Spleen (tissue), 11 donors: ENCODE measurements at regions not wholly inside any gene's neighbourhood (a gene's known extent, or its start where the extent isn't known, plus 50 kb on each side); places are given as distances from the start of the nearest gene placed in this dataset.
A peak's percentile ranks its signal among the peaks of the same experiment; 100 is the strongest.

Experiments
- DNase-seq: peaks from one replicate; pipeline ENCODE4 v3.0.0-alpha.2; 2020
- H3K27ac ChIP-seq, 8 donors: fragments of 200-600 bp; sonication (generic) in 7 of 8; 1 replicate in 4 of 8; 2 replicates in 4 of 8; pipeline versions ENCODE4 v1.5.0 to v1.8.0; 2016 to 2021; ENCODE audit warnings: inconsistent platforms in 4 of 8, mild to moderate bottlenecking in 4 of 8, moderate library complexity in 1 of 8
- H3K27me3 ChIP-seq, 7 donors: fragments of 200-600 bp; sonication (generic) in 6 of 7; replicated peaks in 1 of 7; 1 replicate in 4 of 7; 2 replicates in 3 of 7; pipeline versions ENCODE4 v1.5.0 to v1.8.0; 2016 to 2021; ENCODE audit warnings: inconsistent platforms in 3 of 7, mild to moderate bottlenecking in 1 of 7
- H3K36me3 ChIP-seq, 6 donors: fragments of 200-600 bp; sonication (generic) in 5 of 6; 1 replicate in 4 of 6; 2 replicates in 2 of 6; pipeline versions ENCODE4 v1.5.0 to v1.8.0; 2016 to 2021; ENCODE audit warnings: inconsistent platforms in 2 of 6
- H3K4me1 ChIP-seq, 6 donors: fragments of 200-600 bp; sonication (generic) in 5 of 6; 1 replicate in 3 of 6; 2 replicates in 3 of 6; pipeline versions ENCODE4 v1.5.0 to v1.8.0; 2016 to 2021; ENCODE audit warnings: inconsistent platforms in 3 of 6
- H3K4me3 ChIP-seq, 8 donors: fragments of 200-600 bp; sonication (generic) in 7 of 8; 1 replicate in 4 of 8; 2 replicates in 4 of 8; pipeline versions ENCODE4 v1.5.0 to v1.8.0; 2016 to 2021; ENCODE audit warnings: inconsistent platforms in 4 of 8, mild to moderate bottlenecking in 4 of 8, moderate library complexity in 2 of 8
- H3K9me3 ChIP-seq, 8 donors: fragments of 200-600 bp; sonication (generic) in 7 of 8; 1 replicate in 4 of 8; 2 replicates in 4 of 8; pipeline versions ENCODE4 v1.5.0 to v1.8.0; 2016 to 2021; ENCODE audit warnings: inconsistent platforms in 4 of 8
- POLR2A ChIP-seq, 3 donors: fragments of 450-650 bp; IDR thresholded peaks; one replicate each; pipeline ENCODE4 v1.5.1; 2017; ENCODE audit warnings: antibody characterized with exemption in 3 of 3, mild to moderate bottlenecking in 1 of 3
- POLR2AphosphoS5 ChIP-seq, 3 donors: sonication (generic); formaldehyde crosslinking; IDR thresholded peaks; one replicate each; pipeline ENCODE4 v1.5.1; 2017; ENCODE audit warnings: antibody characterized with exemption in 3 of 3
- WGBS, 5 donors: extraction: QIAGEN DNeasy Blood & Tissue Kit in 3 of 5; methylation state at CpG; one replicate each; pipeline versions ENCODE4 v1.1.5 to v1.1.7; 2013 to 2018; 5-methylcytosine and 5-hydroxymethylcytosine counted together
- intact Hi-C: fragments of 100-400 bp; cut with DNase I; formaldehyde crosslinking; loops from one replicate; pipeline ENCODE4 v1.15.0; 2023; ENCODE audit warnings: low total_unique reads
- TF ChIP-seq, protein P1 (sequence below), 11 experiments: fragments of 200-600 bp in 7 of 11; fragments of 450-650 bp in 4 of 11; sonication (generic) in 4 of 11; IDR thresholded peaks in 8 of 11; conservative IDR thresholded peaks in 3 of 11; 1 replicate in 7 of 11; 2 replicates in 4 of 11; pipeline versions ENCODE4 v1.4.0 to v1.8.0; 2016 to 2021; ENCODE audit warnings: antibody characterized with exemption in 11 of 11, inconsistent platforms in 4 of 11, mild to moderate bottlenecking in 1 of 11
- donor health status: healthy with polysubstance abuse.
- donor health status: DM: no; HTN: no; CAD: no; lungs with moderate emphysema.
- donor health status: DM: no; HTN: no; CAD: no.
- donor health status: Bipolar disorder and iron deficiency.
- donor health status: healthy.
- donor health status: DM: no; HTN: no; CAD: no.
- donor health status: DM: yes; HTN: yes; CAD: no.

DNA sequence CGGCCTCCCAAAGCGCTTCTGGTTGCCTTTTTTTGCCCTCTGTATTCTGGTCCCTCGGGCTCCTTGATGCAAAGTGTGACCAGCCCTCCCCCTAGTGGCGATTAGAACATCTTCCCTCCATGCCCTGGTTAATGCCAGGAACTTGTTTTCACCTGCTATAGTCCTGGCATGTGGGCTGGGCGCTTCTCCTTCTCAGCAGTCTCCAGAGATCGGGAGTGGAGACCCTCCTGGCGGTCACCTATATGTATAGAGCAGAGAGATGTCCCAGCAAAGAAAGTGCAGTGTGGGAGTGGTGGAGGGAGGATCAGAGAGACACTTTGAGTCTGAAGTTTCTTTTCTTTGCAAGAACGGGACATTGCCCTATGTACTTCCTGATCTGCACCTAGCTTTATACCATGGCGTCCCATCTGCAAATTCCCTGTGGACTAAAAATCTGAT, 264.1 kb downstream of the OTUD1 start:
- no peaks in the 10 kb centered on the region for H3K4me1 ChIP-seq
- H3K27ac ChIP-seq: no peak overlapping the region
- WGBS, 5 donors: 3 to 14% (median 9%) methylated on average over 9 of the region's 9 CpGs
- intact Hi-C loops: loop anchor here (5.0 kb wide), 1 partner anchor 386 kb away; no protein-coding TSS in a partner anchor
- H3K4me3 ChIP-seq: peak overlapping the region in 1 of 8 donors; percentile 49
- peaks cover 0 to 11% (median 3%) of the 10 kb centered on the region in 8 donors for H3K9me3 ChIP-seq
- H3K36me3 ChIP-seq: no peaks in the 10 kb centered on the region
- peaks cover 0 to 18% (median 0%) of the 10 kb centered on the region in 7 donors for H3K27me3 ChIP-seq
- TF ChIP-seq POLR2AphosphoS5 (IDR thresholded peaks at IDR 0.05): no peak
- no peak for TF ChIP-seq POLR2A (IDR thresholded peaks at IDR 0.05)
- TF ChIP-seq, protein P1, sequence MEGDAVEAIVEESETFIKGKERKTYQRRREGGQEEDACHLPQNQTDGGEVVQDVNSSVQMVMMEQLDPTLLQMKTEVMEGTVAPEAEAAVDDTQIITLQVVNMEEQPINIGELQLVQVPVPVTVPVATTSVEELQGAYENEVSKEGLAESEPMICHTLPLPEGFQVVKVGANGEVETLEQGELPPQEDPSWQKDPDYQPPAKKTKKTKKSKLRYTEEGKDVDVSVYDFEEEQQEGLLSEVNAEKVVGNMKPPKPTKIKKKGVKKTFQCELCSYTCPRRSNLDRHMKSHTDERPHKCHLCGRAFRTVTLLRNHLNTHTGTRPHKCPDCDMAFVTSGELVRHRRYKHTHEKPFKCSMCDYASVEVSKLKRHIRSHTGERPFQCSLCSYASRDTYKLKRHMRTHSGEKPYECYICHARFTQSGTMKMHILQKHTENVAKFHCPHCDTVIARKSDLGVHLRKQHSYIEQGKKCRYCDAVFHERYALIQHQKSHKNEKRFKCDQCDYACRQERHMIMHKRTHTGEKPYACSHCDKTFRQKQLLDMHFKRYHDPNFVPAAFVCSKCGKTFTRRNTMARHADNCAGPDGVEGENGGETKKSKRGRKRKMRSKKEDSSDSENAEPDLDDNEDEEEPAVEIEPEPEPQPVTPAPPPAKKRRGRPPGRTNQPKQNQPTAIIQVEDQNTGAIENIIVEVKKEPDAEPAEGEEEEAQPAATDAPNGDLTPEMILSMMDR (IDR thresholded peaks at IDR 0.05 in 8 of 11, conservative IDR thresholded peaks at IDR 0.05 in 3 of 11): peak; percentile 14 to 77 (median 60)
- DNase-seq: no peak

DNA sequence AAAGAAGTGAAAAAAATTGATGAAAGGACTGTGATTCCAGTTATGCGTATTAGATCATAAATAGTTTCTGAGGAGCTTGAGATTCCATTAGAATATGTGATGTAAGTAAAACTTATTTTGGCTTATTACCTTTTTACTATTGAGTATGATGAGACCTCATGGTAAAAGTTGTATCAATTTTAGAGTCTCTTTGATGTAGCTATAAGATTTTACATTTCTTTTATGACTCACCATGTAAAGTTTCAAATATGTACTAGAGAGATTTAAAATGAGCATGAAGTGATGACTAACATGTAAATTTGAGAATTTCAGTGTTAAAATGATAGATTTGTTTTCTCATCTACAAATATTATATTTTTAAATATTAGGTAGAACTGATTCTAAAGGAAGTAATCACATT, 276.5 kb downstream of the OTUD1 start:
- no peak for DNase-seq
- H3K27ac ChIP-seq: no peak overlapping the region
- intact Hi-C loops: no loop called here
- no peaks in the 10 kb centered on the region for H3K36me3 ChIP-seq
- WGBS, 5 donors: 90 to 100% (median 96%) methylated on average over 1 of the region's 1 CpG
- H3K4me1 ChIP-seq: no peaks in the 10 kb centered on the region
- TF ChIP-seq, protein P1 (IDR thresholded peaks at IDR 0.05 in 8 of 11, conservative IDR thresholded peaks at IDR 0.05 in 3 of 11): no peak
- TF ChIP-seq POLR2AphosphoS5 (IDR thresholded peaks at IDR 0.05): no peak
- no peaks in the 10 kb centered on the region for H3K27me3 ChIP-seq
- no peak overlapping the region for H3K4me3 ChIP-seq
- no peaks in the 10 kb centered on the region for H3K9me3 ChIP-seq

DNA sequence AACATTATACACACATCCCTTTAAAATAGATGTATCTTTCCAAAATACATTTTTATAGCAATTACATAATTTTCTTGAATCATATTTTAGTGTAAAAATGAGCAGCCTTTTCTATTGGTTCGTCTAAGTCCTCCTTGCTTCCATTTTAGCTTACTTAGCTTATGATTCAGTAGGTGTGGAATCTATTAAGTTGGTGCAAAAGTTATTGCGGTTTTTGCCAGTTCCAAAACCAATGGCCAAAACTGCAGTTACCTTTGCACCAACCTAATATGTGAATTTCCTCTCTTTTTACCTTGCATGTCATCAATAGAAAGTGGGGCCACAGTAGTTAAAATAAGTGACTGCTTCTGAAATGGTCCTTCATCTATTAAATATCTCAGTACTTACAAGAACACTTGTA, 279.0 kb downstream of the OTUD1 start:
- DNase-seq: no peak
- Histone ChIP-seq H3K36me3 (no peaks in the 10 kb centered on the region), H3K27ac (no peak overlapping the region), H3K9me3 (no peaks in the 10 kb centered on the region), H3K4me3 (no peak overlapping the region), H3K27me3 (no peaks in the 10 kb centered on the region), H3K4me1 (no peaks in the 10 kb centered on the region)
- intact Hi-C loops: no loop called here
- 57 to 78% (median 76%) methylated on average over 2 of the region's 2 CpGs for WGBS, 5 donors
- TF ChIP-seq, protein P1 (IDR thresholded peaks at IDR 0.05 in 8 of 11, conservative IDR thresholded peaks at IDR 0.05 in 3 of 11): no peak
- no peak for TF ChIP-seq POLR2A (IDR thresholded peaks at IDR 0.05)
- no peak for TF ChIP-seq POLR2AphosphoS5 (IDR thresholded peaks at IDR 0.05)

DNA sequence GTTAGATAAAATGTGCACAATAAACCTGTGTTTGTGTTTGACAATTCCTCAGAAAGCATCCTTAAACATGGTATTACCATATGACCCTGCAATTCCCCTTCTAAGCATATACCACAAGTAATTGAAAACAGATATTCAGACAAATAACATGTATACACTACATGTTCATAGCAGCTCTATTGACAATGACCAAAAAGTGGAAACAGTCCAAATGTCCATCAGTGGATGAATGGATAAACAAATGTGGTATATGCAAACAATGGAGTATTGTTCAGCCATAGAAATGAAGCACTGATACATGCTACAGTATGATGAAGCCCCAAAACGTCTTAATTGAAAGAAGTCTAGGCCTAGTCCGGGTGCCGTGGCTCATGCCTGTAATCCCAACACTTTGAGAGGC, 280.1 kb downstream of the OTUD1 start:
- H3K9me3 ChIP-seq: no peaks in the 10 kb centered on the region
- intact Hi-C loops: no loop called here
- no peak overlapping the region for H3K4me3 ChIP-seq
- no peaks in the 10 kb centered on the region for H3K36me3 ChIP-seq
- H3K27ac ChIP-seq: no peak overlapping the region
- no peaks in the 10 kb centered on the region for H3K4me1 ChIP-seq
- no peak for TF ChIP-seq POLR2AphosphoS5 (IDR thresholded peaks at IDR 0.05)
- no peak for DNase-seq
- 82 to 95% (median 92%) methylated on average over 3 of the region's 3 CpGs for WGBS, 5 donors
- H3K27me3 ChIP-seq: no peaks in the 10 kb centered on the region

DNA sequence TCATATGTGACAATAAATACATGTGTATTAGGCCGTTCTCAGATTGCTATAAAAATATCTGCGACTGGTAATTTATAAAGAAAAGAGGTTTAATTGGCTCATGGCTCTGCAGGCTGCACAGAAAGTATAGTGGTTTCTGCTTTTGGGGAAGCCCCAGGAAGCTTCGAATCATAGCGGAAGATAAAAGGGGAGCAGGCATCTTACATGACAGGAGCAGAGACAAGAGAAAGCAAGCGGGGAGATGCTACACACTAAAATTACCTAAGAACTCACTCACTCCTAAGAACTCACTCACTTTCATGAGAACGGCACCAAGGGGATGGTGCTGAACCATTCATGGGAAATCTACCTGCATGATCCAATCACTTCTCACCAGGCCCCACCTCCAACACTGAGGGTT, 284.9 kb downstream of the OTUD1 start:
- Histone ChIP-seq H3K9me3 (peaks cover 0 to 10% (median 0%) of the 10 kb centered on the region in 8 donors), H3K4me1 (no peaks in the 10 kb centered on the region), H3K27me3 (no peaks in the 10 kb centered on the region), H3K4me3 (no peak overlapping the region), H3K36me3 (no peaks in the 10 kb centered on the region), H3K27ac (no peak overlapping the region)
- intact Hi-C loops: no loop called here
- 65 to 90% (median 75%) methylated on average over 6 of the region's 6 CpGs for WGBS, 5 donors
- no peak for DNase-seq
- TF ChIP-seq POLR2A (IDR thresholded peaks at IDR 0.05) (no peak), POLR2AphosphoS5 (IDR thresholded peaks at IDR 0.05) (no peak)
- TF ChIP-seq, protein P1 (IDR thresholded peaks at IDR 0.05 in 8 of 11, conservative IDR thresholded peaks at IDR 0.05 in 3 of 11): no peak
